ENCODE measurements at regions not wholly inside any gene's neighbourhood (a gene's known extent, or its start where the extent isn't known, plus 50 kb on each side); places are given as distances from the start of the nearest gene placed in this dataset.

DNA sequence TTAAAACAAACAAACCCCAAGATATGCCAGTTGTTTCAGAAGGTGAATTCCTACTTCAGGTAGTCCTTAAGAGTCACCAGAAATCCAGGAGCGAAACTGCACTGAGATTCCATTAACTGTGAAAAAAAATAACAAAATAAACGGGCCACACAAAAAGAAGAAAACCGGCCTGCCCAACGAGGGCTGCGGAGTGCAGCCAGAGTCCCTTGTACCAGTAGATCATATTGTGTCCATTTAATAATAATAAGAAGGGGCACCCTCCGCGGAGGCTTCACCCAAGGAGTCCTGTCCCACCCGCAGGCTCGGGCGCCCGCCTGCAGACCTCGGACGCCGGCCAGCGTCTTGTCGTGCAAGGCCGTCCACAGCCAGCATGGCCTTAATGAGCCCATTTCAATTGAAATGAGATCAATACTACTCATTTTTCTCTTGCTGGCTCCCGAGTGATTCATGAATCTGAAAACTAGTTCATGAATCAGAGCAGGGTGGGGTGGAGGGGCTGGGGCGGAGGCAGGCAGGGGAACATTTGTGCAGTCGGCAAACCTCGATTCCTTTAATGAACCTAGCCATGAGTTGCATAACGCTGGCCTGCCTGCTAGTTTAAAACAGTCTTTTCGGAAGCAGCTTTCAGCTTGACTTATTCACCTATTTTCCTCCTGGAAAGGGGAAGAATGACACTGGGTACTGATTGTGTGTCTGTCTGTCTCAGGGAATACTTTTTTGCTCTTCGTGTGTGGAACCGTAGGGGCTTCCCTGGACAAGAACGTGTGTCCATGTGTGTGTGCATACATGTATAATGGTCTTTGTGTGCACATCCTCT, 113.1 kb upstream of the IRF2BP2 start (continued):
- TF ChIP-seq SMC3 (conservative IDR thresholded peaks at IDR 0.05; ENCODE audit: insufficient read depth, low read depth, low read length), result no peak
- TF ChIP-seq KLF10 (CRISPR knock-in tag; IDR thresholded peaks at IDR 0.05), result no peak
- TF ChIP-seq, protein P1, sequence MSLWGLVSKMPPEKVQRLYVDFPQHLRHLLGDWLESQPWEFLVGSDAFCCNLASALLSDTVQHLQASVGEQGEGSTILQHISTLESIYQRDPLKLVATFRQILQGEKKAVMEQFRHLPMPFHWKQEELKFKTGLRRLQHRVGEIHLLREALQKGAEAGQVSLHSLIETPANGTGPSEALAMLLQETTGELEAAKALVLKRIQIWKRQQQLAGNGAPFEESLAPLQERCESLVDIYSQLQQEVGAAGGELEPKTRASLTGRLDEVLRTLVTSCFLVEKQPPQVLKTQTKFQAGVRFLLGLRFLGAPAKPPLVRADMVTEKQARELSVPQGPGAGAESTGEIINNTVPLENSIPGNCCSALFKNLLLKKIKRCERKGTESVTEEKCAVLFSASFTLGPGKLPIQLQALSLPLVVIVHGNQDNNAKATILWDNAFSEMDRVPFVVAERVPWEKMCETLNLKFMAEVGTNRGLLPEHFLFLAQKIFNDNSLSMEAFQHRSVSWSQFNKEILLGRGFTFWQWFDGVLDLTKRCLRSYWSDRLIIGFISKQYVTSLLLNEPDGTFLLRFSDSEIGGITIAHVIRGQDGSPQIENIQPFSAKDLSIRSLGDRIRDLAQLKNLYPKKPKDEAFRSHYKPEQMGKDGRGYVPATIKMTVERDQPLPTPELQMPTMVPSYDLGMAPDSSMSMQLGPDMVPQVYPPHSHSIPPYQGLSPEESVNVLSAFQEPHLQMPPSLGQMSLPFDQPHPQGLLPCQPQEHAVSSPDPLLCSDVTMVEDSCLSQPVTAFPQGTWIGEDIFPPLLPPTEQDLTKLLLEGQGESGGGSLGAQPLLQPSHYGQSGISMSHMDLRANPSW (CRISPR knock-in tag; IDR thresholded peaks at IDR 0.05), result no peak
- no peak for TF ChIP-seq LEF1 (IDR thresholded peaks at IDR 0.05)
- peak; percentile 25; the same call in 1 of the 2 replicates for TF ChIP-seq ZNF354B (CRISPR knock-in tag; IDR thresholded peaks at IDR 0.05)
- TF ChIP-seq TSHZ1 (CRISPR knock-in tag; IDR thresholded peaks at IDR 0.05), result peak; percentile 42; the same call in 1 of the 2 replicates
- no peak for TF ChIP-seq ERF (CRISPR knock-in tag; IDR thresholded peaks at IDR 0.05)
- TF ChIP-seq ZNF232 (CRISPR knock-in tag; IDR thresholded peaks at IDR 0.05), result no peak
- no peak for TF ChIP-seq POLR2B (IDR thresholded peaks at IDR 0.05; ENCODE audit: low read depth, partially characterized antibody)
- no peak for TF ChIP-seq FOXJ3 (CRISPR knock-in tag; IDR thresholded peaks at IDR 0.05)
- peak; percentile 13; the same call in 1 of the 2 replicates for TF ChIP-seq PKNOX1 (IDR thresholded peaks at IDR 0.05)
- no peak for TF ChIP-seq HMGXB4 (CRISPR knock-in tag; IDR thresholded peaks at IDR 0.05)
- TF ChIP-seq FOXP1 (CRISPR knock-in tag; IDR thresholded peaks at IDR 0.05), result no peak
- TF ChIP-seq ZNF583 (CRISPR knock-in tag; IDR thresholded peaks at IDR 0.05), result 0 out of 2 replicates have a peak, but pooled peaks have one; percentile 44
- TF ChIP-seq TRIM28 (IDR thresholded peaks at IDR 0.05), result no peak
- TF ChIP-seq, protein P2, sequence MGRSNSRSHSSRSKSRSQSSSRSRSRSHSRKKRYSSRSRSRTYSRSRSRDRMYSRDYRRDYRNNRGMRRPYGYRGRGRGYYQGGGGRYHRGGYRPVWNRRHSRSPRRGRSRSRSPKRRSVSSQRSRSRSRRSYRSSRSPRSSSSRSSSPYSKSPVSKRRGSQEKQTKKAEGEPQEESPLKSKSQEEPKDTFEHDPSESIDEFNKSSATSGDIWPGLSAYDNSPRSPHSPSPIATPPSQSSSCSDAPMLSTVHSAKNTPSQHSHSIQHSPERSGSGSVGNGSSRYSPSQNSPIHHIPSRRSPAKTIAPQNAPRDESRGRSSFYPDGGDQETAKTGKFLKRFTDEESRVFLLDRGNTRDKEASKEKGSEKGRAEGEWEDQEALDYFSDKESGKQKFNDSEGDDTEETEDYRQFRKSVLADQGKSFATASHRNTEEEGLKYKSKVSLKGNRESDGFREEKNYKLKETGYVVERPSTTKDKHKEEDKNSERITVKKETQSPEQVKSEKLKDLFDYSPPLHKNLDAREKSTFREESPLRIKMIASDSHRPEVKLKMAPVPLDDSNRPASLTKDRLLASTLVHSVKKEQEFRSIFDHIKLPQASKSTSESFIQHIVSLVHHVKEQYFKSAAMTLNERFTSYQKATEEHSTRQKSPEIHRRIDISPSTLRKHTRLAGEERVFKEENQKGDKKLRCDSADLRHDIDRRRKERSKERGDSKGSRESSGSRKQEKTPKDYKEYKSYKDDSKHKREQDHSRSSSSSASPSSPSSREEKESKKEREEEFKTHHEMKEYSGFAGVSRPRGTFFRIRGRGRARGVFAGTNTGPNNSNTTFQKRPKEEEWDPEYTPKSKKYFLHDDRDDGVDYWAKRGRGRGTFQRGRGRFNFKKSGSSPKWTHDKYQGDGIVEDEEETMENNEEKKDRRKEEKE (IDR thresholded peaks at IDR 0.05; ENCODE audit: borderline replicate concordance in 1 of 2, control insufficient read depth in 1 of 2, low read depth in 2 of 2, low read length in 1 of 2), result no peak

Measured in K562 (cell line).